ENCODE measurements at regions not wholly inside any gene's neighbourhood (a gene's known extent, or its start where the extent isn't known, plus 50 kb on each side); places are given as distances from the start of the nearest gene placed in this dataset.

GRCh38 chr4:3346146-3346545, 53.3 kb downstream of the RGS12 start:
- Histone ChIP-seq H3K4me3 (IDR thresholded peaks at IDR 0.05; ENCODE audit: insufficient read depth, low read depth, low read length) (no peak overlapping the region), H3K9ac (no peak overlapping the region), H3K36me3 (ENCODE audit: insufficient read depth) (no peaks in the 10 kb centered on the region), H3K79me2 (ENCODE audit: insufficient read depth, low read depth) (no peaks in the 10 kb centered on the region), H3K4me2 (no peak overlapping the region), H3K4me1 (ENCODE audit: low read depth, poor library complexity, severe bottlenecking) (no peaks in the 10 kb centered on the region), H4K20me1 (ENCODE audit: insufficient read depth) (no peaks in the 10 kb centered on the region), H3K27ac (no peak overlapping the region), H2AFZ (ENCODE audit: low read depth) (no peak overlapping the region), H3K27me3 (ENCODE audit: insufficient read depth, low read depth) (no peaks in the 10 kb centered on the region)
- peak; percentile 78 for TF ChIP-seq CTCF (conservative IDR thresholded peaks at IDR 0.05; ENCODE audit: low read depth, low read length)

GRCh38 chr4:3347871-3348270, 55.0 kb downstream of the RGS12 start:
- Histone ChIP-seq H2AFZ (ENCODE audit: low read depth) (no peak overlapping the region), H3K9ac (no peak overlapping the region), H3K27me3 (ENCODE audit: insufficient read depth, low read depth) (no peaks in the 10 kb centered on the region), H3K4me1 (ENCODE audit: low read depth, poor library complexity, severe bottlenecking) (no peaks in the 10 kb centered on the region), H3K4me3 (IDR thresholded peaks at IDR 0.05; ENCODE audit: insufficient read depth, low read depth, low read length) (no peak overlapping the region), H3K36me3 (ENCODE audit: insufficient read depth) (no peaks in the 10 kb centered on the region), H4K20me1 (ENCODE audit: insufficient read depth) (no peaks in the 10 kb centered on the region), H3K79me2 (ENCODE audit: insufficient read depth, low read depth) (no peaks in the 10 kb centered on the region), H3K4me2 (no peak overlapping the region), H3K27ac (no peak overlapping the region)
- TF ChIP-seq CTCF (conservative IDR thresholded peaks at IDR 0.05; ENCODE audit: low read depth, low read length): no peak

- no peak overlapping the region for H2AFZ ChIP-seq (ENCODE audit: low read depth)
- H3K27me3 ChIP-seq (ENCODE audit: insufficient read depth, low read depth): no peaks in the 10 kb centered on the region
- no peak overlapping the region for H3K9ac ChIP-seq
- H4K20me1 ChIP-seq (ENCODE audit: insufficient read depth): no peaks in the 10 kb centered on the region
- no peaks in the 10 kb centered on the region for H3K36me3 ChIP-seq (ENCODE audit: insufficient read depth)
- H3K79me2 ChIP-seq (ENCODE audit: insufficient read depth, low read depth): no peaks in the 10 kb centered on the region
- no peak overlapping the region for H3K27ac ChIP-seq
- H3K4me3 ChIP-seq (IDR thresholded peaks at IDR 0.05; ENCODE audit: insufficient read depth, low read depth, low read length): no peak overlapping the region
- no peak overlapping the region for H3K4me2 ChIP-seq
- TF ChIP-seq CTCF (conservative IDR thresholded peaks at IDR 0.05; ENCODE audit: low read depth, low read length): no peak
- H3K4me1 ChIP-seq (ENCODE audit: low read depth, poor library complexity, severe bottlenecking): no peaks in the 10 kb centered on the region
These were observed 55.8 kb downstream of the RGS12 start for GRCh38 chr4:3348621-3349020.

- H3K27me3 ChIP-seq (ENCODE audit: insufficient read depth, low read depth): no peaks in the 10 kb centered on the region
- H3K27ac ChIP-seq: no peak overlapping the region
- no peak overlapping the region for H3K4me3 ChIP-seq (IDR thresholded peaks at IDR 0.05; ENCODE audit: insufficient read depth, low read depth, low read length)
- no peaks in the 10 kb centered on the region for H3K4me1 ChIP-seq (ENCODE audit: low read depth, poor library complexity, severe bottlenecking)
- H3K36me3 ChIP-seq (ENCODE audit: insufficient read depth): no peaks in the 10 kb centered on the region
- no peaks in the 10 kb centered on the region for H4K20me1 ChIP-seq (ENCODE audit: insufficient read depth)
- H3K4me2 ChIP-seq: no peak overlapping the region
- TF ChIP-seq CTCF (conservative IDR thresholded peaks at IDR 0.05; ENCODE audit: low read depth, low read length): no peak
- H3K79me2 ChIP-seq (ENCODE audit: insufficient read depth, low read depth): no peaks in the 10 kb centered on the region
- H2AFZ ChIP-seq (ENCODE audit: low read depth): no peak overlapping the region
- H3K9ac ChIP-seq: no peak overlapping the region
These were observed 56.3 kb downstream of the RGS12 start for GRCh38 chr4:3349116-3349515.

- Histone ChIP-seq H3K36me3 (ENCODE audit: insufficient read depth) (no peaks in the 10 kb centered on the region), H3K79me2 (ENCODE audit: insufficient read depth, low read depth) (no peaks in the 10 kb centered on the region), H3K9ac (no peak overlapping the region), H3K27ac (no peak overlapping the region), H3K27me3 (ENCODE audit: insufficient read depth, low read depth) (no peaks in the 10 kb centered on the region), H4K20me1 (ENCODE audit: insufficient read depth) (no peaks in the 10 kb centered on the region), H3K4me2 (no peak overlapping the region), H2AFZ (ENCODE audit: low read depth) (no peak overlapping the region), H3K4me1 (ENCODE audit: low read depth, poor library complexity, severe bottlenecking) (no peaks in the 10 kb centered on the region), H3K4me3 (IDR thresholded peaks at IDR 0.05; ENCODE audit: insufficient read depth, low read depth, low read length) (no peak overlapping the region)
- no peak for TF ChIP-seq CTCF (conservative IDR thresholded peaks at IDR 0.05; ENCODE audit: low read depth, low read length)
These were observed 59.2 kb downstream of the RGS12 start for GRCh38 chr4:3351997-3352396.
